NCI-H1048 (cell line): ENCODE measurements at regions not wholly inside any gene's neighbourhood (a gene's known extent, or its start where the extent isn't known, plus 50 kb on each side); places are given as distances from the start of the nearest gene placed in this dataset.
"Not testable (repeated sequence)": the region's sequence is repeated elsewhere in the genome, so short reads cannot be mapped to it uniquely, and the experiment has no call there.

ENCODE experiments used
- DNase-seq: peaks from one replicate; lab custom pipeline; 2025; lab: John Stamatoyannopoulos, UW

DNA sequence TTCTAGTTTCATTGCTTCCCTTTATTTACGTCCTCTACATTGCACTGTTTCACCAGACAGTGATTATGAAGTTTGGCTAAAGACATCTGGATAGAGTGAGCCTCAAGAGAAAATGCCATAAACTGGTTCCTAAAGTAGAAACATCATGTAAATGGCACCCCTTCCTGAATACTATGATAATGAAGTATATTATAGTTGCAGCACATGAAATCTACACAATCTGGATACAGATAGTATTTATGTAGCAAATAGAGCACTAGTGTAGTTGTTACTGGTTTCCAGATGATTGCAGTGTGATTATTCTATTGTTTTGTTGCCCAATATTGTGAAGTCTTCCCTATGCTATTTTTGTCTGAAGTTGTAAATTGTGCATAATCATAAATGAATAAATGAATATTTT, 2786.9 kb upstream of the PCDH20 start:
- no peak for DNase-seq

DNA sequence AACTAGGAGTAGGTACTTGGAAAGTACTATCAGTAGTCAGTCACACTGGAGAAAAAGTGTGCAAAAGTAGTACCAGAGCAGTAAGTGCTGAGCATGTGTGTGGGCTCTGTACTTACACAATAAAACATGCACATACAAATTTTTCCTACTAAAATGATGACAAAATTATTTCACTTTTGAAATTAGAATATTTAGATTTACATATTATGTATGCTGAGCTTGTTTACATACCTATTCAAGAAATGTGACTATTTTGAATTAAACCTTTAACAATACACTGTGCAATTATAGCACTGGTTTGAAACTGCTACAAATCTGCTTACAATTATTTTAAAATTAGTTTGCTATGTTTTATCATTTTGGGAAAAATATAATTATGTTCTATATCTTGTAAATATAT, 2781.6 kb upstream of the PCDH20 start:
- DNase-seq, result no peak

DNA sequence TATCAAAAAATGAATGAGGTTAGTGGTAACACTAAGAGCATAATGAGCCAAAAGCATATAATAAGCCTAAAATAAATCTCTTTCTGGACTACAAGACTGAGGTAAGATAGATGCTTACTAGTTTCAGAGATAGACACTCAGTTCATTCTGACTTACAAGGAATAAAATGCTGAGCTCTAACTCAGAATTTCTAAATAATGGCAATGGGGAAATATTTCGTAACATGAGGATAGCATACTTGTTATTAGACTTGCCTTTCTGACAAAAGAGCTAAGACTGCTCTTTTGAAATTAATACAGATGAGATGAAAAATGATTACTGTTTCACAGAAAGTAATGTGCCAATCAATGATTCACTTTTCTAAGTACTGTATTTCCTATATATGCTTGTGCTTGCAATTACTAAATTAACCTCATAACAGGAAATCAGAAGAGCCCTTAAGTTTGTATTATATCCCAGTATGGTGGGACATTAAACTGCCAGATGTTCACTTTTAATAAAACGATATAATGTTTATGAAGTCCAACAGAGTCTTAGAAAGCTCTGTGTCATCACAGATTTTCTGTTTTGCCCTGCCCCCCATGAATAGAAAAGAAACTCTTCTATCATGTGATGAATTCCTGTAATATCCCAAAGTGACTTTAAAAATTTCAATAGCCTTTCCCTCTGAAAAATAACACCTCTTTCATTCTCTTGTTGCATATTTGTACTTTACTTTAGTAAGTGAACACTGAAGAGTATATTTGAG, 2771.0 kb upstream of the PCDH20 start:
- no peak for DNase-seq

DNA sequence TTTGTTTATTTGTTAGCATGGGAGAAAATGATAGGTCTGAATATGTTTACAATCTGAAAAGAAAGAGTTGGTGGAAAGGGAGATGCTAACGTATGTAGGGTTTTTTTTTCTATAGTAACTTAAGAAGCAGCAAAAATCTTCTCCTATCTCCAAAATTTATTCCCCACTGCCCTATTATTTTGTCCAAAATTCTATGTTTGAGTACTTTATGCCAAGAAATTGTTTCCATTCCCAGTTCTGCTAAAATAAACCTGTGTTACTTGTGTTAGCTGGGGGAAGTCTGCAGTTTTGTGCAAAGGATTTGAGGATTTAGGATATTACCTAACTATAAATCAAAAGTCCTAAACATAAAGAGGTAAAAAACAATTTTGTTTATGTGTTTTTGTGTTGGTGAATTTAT, 2770.4 kb upstream of the PCDH20 start:
- no peak for DNase-seq

DNA sequence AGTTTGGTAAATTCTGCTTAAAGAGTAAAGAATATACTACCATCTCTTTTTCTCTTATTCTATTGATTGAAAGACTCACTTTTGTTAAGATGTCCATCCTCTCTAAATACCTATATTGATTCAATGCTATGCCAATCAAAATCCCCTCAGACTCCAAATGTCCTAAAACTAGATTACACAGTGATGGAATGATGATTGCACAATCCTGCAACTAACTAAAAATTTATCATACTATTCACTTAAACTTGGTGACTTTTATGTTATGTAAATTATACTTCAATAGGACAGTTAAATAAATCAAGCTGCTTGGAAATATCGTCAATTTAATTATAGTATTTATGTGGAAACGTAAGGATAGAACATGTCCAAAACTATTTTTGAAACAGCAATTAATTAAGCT, 2765.1 kb upstream of the PCDH20 start:
- DNase-seq, result no peak

DNA sequence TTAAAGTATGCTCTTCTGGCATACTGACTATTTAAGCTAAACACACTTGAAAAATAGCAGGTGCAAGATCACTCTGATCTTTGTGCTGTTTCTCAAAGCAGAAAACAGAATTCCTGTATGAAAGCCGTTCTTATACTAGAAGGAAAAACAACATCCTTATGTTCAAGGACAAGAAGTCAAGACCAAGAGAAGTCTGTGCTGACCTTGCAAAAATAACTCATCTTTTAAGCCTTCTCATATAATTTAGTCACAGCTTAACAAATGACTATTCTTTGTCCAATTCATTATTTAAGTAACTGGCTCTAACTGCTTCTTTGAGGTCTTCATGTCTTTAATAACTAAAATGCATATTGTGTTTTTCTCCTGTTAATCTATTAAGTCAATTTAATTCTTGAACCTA, 2750.2 kb upstream of the PCDH20 start:
- DNase-seq, result no peak

DNA sequence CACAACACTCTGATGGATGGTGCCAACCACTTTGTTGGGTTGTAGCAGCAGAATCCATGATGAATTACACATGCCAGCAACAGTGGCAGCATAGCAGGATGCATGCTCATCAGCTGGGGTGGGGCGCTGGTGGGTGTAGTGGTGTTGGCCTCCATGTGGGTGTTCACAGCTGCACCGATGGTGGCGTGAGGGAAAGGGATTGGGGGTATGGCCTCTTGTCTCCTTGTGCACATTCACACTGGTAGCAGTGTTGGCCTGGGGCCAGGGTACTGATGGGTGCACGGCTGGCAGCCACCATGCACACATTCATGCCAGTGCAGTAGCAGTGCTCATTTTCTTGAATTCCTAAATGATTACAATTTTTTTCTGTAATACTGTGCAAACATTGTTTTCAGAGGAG, 2748.8 kb upstream of the PCDH20 start:
- DNase-seq, result no peak

DNA sequence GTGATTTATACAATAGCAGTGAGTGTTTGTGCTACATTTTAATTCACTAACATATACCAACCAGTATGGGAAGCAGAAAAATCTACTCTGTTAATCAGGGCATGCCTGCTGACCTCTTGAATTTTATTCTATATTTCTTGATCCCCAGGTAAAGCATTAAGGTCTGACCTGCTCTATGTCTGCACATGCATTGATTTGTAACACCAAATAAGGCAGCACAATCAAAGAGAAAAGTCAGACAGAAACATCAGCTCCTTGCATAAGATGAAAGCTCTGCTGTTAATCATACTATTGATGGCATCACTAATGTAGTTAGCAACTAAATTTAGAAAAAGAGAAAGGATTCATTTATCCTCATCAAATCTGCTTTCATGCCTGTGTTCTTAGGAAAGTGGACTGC, 2744.8 kb upstream of the PCDH20 start:
- no peak for DNase-seq

DNA sequence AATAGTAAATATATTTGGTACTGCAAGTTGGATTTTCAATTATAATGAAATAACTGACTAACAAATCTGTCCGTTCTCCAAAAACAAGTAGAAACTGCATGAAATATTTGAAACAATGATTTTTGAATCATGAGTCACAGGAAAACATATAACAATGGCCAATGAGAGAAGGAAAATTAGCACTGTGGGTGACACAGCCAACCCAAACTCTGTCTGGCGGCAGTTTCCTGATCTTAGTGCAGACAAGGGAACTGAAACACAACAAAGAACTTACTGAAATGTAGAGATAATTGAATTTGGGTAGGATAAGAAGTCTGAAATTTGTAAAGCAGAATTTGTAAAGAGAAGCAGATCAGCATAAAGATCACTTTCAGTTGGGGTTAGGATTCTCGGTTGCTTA, 2743.3 kb upstream of the PCDH20 start:
- DNase-seq, result no peak

DNA sequence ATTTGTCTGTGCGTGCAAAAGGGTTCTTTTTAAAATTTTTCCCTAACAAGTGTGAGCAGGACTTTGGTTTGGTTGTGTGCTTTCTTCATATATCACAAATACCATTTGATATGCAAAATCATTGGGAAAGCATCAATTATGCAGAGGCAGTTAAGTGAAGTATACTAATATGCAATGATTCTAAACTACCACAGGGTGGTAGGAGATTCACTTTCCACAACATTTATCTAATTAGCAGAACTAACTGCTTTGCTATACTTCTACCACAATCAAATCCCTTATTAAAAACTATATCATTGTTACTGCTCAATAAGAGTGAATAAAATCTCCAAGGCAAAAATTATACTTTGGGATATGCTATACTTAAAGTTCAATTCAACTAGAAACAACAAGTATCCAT, 2738.9 kb upstream of the PCDH20 start:
- DNase-seq, result no peak

DNA sequence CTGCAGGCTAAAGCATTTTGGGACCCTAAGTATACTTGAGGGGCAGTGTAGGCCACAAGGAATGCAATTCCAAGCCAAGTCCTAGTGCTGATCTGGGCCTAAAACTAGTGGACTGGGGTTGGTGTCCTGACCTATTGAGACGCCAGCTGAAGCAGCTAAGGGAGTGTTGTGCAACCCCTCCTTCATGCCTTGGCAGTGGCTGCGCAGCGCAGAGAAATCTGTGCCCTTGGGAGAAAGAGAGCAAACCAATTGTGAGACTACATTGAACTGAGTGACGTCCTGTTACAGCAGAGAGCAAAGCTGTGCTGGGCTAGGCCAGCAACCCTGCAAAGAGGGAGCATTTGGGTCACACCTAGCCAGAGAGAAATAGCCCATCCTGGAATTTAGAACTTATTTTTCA, 2715.0 kb upstream of the PCDH20 start:
- no peak for DNase-seq

DNA sequence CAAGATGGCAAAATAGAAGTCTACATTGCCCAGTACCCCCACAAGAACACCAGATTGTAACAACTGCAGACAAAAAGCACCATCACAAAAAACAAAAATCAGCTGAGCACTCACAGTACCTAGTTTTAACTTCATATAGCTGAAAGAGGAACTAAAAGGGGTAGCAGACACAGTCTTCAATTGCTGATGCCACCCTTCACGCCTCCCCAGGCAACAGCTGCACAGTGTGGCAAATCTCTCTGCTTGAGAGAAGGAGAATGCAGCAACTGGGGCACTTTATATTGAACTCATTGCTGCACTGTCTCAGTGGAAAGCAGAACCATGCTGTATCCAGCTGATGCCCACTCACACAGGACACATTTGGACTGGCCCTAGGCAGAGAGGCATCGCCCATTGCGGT, 2714.5 kb upstream of the PCDH20 start:
- DNase-seq, result no peak

DNA sequence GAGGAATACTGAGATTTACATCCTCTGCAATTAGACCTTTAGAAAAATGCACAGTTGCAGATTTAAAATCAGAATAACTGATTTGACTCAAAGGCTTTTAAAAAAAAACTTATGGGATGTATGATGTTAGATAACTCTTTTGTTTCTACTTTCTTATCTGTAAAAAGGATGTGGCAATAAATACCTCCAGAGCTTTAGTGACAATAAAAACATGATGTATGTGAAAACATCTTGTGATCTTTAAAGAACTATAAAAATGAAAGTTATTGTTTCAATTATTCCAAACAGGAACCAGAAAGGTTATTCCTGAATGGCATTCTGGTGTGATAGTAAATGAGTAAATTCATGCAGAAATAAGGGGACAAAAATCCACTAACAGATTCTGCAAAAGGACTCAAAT, 2712.2 kb upstream of the PCDH20 start:
- DNase-seq, result no peak

DNA sequence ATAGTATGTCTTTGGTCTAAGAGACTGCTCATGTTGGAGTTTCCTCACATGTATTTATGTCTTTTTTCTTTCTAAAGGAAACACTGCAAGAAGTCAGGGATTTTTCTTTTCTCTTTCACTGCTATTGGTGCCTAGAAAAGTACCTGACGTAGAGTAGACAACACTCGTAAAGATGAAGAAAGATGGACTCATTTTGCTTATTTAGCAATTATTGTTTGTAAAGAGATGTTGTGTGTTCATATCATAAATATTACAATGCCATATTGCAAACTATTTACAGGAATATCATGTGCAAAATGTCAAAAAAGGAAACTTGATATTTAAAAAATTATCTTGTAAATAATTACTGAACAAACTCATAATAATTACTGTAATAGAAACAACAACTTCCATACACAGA, 2711.5 kb upstream of the PCDH20 start:
- DNase-seq, result no peak

DNA sequence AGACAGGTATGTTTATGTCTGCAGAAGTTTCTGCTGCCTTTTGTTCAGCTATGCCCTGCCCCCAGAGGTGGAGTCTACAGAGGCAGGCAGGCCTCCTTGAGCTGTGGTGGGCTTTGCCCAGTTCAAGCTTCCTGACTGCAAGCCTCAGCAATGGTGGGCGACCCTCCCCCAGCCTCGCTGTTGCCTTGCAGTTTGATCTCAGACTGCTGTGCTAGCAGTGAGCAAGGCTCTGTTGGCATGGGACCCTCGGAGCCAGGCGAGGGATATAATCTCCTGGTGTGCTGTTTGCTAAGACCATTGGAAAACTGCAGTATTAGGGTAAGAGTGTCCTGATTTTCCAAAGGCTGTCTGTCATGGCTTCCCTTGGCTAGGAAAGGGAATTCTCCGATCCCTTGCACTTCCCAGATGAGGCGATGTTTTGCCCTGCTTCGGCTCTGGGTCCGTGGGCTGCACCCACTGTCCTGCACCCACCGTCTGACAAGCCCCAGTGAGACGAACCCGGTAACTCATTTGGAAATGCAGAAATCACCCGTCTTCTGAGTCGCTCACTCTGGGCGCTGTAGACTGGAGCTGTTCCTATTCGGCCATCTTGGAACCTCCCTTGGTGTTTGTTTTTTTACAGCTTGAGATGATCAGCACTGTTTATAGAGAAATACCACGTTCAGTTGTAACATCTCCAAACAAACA, 2705.5 kb upstream of the PCDH20 start:
- DNase-seq, result not testable (repeated sequence)

DNA sequence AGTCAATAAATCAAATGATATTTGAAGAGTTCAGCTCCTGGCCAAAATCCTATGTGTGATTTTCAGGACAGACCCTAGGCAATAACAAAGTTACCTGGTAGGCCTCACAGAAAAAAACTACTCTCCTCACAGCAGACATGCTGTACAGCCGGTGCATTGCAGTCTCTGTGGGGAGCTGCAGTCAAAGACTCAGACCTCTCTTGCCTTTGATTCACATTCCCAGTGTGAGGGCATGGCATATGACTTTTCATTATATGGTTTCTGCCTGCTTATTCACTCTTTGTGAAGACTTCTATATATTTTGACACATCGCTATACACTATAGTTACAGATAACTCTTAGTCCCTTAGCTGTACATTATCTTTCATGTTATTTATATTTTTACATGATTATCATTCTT, 2684.3 kb upstream of the PCDH20 start:
- DNase-seq, result no peak

DNA sequence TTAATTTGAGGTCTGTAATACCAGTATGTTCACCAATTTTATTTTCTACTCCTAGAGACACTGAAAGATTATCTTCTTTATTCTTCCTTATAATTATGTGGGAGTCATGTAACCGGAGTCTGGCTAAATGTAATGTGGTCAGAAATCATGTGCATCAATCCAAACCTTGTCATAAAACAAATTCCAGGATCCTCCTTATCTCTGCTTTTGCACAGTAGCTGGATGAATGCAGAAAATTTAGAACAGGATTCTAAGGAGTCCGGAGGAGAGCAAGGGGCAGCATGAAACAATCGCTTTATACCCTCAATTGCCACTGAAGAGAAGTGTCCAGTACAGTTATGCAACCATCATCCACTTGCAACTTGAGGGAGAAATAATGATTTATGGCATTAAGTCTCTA, 2674.7 kb upstream of the PCDH20 start:
- no peak for DNase-seq

DNA sequence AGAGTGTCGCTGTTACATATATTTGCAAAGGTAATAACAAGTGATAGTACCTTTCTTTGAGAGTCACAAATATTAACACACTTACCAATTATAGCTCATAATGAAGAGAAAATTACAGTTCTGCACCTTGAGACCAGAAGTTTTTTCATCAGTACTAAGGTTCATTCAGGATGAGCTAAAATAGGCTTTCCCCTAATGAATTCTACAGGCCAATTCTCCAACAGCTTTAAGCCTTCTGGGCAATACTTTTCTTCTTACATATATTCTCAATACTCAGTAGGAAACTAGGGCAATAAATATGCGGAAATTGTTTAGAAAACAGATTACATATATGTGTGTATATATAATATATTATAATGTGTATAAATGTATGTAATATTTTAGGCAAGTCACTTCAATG, 2672.8 kb upstream of the PCDH20 start:
- no peak for DNase-seq

DNA sequence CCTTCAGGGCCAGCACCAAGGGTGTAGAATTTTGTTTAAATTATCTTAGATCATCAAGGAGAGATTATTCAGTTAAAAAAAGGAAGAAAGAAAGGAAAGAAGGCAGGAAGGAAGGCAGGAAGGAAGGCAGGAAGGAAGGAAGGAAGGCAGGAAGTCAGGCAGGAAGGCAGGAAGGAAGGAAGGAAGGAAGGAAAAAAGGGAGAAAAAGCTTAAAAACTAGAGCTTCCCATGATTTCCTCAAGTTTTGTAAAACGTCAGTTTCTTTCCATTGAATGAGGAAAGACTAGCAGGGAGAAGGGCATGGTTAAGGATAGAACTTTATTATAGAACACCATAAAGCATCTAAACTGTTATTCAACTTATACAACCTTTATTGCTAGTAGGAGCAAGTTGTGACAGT, 2672.0 kb upstream of the PCDH20 start:
- DNase-seq, result no peak

DNA sequence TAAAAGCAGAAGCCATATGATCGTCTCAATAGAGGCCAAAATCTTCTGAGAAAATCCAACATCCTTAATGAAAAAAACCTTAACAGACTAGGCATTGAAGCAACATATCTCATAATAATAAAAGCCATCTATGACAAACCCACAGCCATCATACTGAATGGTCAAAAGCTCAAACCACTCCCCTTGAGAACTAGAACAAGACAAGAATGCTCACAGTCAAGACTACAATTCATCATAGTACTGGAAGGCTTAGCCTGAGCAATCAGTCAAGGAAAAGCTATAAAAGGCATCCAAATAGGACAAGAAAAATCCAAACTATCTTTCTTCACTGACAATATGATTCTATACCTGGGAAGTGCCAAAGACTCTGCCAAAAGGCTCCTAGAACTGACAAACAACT, 2668.2 kb upstream of the PCDH20 start:
- no peak for DNase-seq

DNA sequence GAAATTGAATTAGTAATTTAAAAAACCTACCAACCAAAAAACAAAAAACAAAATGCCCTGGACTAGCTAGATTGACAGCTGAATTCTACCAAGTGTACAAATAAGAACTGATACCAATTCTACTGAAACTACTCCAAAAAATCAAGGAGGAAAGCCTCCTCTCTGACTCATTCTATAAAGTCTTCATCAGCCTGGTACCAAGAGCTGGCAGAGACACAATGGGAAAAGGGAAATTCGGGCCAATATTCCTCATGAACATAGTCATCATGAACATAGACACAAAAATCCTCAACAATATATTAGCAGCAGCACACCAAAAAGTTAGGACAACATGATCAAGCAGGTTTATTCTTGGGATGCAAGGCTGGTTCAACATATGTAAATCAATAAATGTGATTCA, 2667.7 kb upstream of the PCDH20 start:
- no peak for DNase-seq

DNA sequence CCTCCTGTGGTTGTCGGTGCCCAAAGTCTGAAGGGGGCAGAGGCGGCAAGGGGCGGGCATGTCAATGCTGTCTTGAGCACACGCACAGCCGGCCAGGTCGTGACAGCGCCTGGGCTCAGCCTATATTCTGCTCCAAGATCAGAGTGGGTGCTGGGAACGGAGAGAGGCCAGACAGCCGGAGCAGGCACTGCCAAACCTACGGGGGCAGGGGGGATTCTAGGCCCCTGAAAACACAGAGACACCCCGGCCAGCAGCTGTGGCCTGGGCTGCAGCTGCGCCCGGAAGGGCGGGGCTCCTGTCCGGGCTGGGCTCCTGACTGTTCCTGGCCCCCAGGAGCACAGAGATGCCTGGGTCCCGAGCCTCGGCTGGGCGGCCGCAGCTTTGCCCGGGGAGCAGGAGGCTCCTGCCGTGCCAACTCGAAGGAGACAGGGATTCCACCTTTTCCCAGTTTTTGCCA, 2662.9 kb upstream of the PCDH20 start:
- DNase-seq, result no peak

DNA sequence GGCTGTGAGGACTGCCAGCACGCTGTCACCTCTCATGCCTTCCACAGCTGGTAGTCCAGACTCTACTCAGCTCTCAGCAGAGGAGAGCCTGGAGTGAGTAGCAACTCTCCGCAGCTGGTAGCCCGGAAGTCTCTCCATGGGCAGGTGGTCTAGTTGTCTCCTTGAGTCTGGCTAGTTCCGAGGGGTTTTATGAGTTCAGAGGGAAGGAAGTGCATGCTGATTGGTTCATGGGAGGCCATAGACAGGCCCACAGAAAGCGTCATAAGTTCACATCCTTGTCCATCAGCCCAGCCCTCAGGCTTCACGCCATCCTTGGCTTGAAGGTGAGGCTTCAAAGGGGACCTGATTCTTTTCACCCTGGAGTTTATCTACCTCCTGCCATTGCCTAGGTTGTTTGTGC, 2662.4 kb upstream of the PCDH20 start:
- DNase-seq, result no peak
